Endothelial cell of umbilical vein (primary cell): ENCODE measurements at regions not wholly inside any gene's neighbourhood (a gene's known extent, or its start where the extent isn't known, plus 50 kb on each side); places are given as distances from the start of the nearest gene placed in this dataset.
"Not testable (repeated sequence)": the region's sequence is repeated elsewhere in the genome, so short reads cannot be mapped to it uniquely, and the experiment has no call there.

ENCODE experiments used
- CTCF ChIP-seq, 2 donors: IDR thresholded peaks; 1 replicate in 1 of 2; 2 replicates in 1 of 2; pipeline ENCODE4 v1.5.1; 2011; ENCODE audit warnings: low read length in 2 of 2, mild to moderate bottlenecking in 2 of 2, moderate library complexity in 2 of 2, control low read depth in 1 of 2, inconsistent platforms in 1 of 2, low read depth in 1 of 2; ENCODE audit not compliant: insufficient read depth in 1 of 2; ENCODE audit errors: extremely low read depth in 1 of 2
- EZH2 ChIP-seq: IDR thresholded peaks from 2 replicates; pipeline ENCODE4 v1.6.1; 2012; ENCODE audit warnings: borderline replicate concordance, low read depth, mild to moderate bottlenecking, moderate library complexity, low read length, inconsistent platforms; ENCODE audit not compliant: severe bottlenecking
- JUN ChIP-seq: IDR thresholded peaks from 2 replicates; pipeline ENCODE4 v1.6.1; 2011; ENCODE audit warnings: borderline replicate concordance, low read depth; ENCODE audit not compliant: insufficient read length, insufficient read depth
- MAX ChIP-seq: IDR thresholded peaks from 2 replicates; pipeline ENCODE4 v1.6.1; 2011; ENCODE audit not compliant: insufficient read depth, insufficient read length
- POLR2A ChIP-seq: IDR thresholded peaks from 2 replicates; pipeline ENCODE4 v1.6.1; 2012; ENCODE audit warnings: low read depth, mild to moderate bottlenecking, control low read depth, low read length

- TF ChIP-seq CTCF (IDR thresholded peaks at IDR 0.05; ENCODE audit: extremely low read depth in 1 of 2, insufficient read depth in 1 of 2, low read depth in 1 of 2, low read length in 2 of 2); POLR2A; MAX; EZH2; JUN: not testable (repeated sequence)
Measured at GRCh38 chr5:138634804-138635203, 59.6 kb upstream of the HSPA9 start.
